C4-2B (cell line): ENCODE measurements at regions not wholly inside any gene's neighbourhood (a gene's known extent, or its start where the extent isn't known, plus 50 kb on each side); places are given as distances from the start of the nearest gene placed in this dataset.

Source experiments
- H3K27ac ChIP-seq: fragments of 450-650 bp; 2 replicates; pipeline ENCODE4 v1.5.1; 2017
- ZFX ChIP-seq: fragments of 450-650 bp; IDR thresholded peaks from 2 replicates; pipeline ENCODE4 v1.6.1; 2017
- TF ChIP-seq, protein P1 (sequence below): fragments of 450-650 bp; conservative IDR thresholded peaks from 2 replicates; pipeline ENCODE4 v1.5.1; 2017; ENCODE audit warnings: mild to moderate bottlenecking

DNA sequence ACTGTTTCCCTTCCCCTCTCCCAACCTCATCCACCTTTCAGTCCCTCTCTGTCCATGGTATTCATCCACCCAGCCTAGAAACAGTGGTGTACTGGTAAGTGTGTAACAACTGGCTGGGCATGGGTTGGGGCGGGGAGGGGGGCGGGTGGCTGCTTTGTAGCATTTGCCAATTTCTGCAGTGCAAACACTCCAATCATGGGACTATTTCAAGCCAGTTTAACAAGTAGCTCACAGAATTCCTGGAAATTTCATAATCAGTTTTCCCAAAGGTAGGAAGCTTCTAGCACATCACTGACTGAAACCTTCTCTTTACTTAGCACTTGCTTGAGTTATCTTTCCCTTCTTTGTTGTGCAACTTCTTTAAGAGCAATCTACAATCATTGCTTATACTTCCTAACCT is 100.8 kb upstream of the WASF3 start:
- TF ChIP-seq, protein P1, sequence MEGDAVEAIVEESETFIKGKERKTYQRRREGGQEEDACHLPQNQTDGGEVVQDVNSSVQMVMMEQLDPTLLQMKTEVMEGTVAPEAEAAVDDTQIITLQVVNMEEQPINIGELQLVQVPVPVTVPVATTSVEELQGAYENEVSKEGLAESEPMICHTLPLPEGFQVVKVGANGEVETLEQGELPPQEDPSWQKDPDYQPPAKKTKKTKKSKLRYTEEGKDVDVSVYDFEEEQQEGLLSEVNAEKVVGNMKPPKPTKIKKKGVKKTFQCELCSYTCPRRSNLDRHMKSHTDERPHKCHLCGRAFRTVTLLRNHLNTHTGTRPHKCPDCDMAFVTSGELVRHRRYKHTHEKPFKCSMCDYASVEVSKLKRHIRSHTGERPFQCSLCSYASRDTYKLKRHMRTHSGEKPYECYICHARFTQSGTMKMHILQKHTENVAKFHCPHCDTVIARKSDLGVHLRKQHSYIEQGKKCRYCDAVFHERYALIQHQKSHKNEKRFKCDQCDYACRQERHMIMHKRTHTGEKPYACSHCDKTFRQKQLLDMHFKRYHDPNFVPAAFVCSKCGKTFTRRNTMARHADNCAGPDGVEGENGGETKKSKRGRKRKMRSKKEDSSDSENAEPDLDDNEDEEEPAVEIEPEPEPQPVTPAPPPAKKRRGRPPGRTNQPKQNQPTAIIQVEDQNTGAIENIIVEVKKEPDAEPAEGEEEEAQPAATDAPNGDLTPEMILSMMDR, result no peak
- no peak for TF ChIP-seq ZFX
- no peak overlapping the region for H3K27ac ChIP-seq

DNA sequence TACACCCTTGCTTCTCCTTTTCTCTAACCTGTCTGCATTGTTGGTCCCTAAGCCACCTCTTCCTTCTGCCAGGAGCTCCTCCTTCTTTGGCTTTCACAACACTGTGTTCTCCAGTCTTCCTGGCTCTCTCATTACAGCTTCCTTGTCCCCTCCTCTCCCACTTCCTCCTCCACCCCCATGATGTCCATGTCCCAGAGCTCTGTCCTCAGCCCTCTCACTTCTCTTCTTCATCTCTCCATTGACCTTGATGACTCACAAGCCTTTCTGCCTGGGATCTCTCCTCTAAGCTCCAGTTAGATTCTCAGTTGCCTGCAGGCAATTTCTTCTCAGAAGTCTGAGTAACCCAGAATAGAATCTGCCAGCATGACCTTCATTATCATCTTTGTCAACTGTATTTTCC is 100.3 kb upstream of the WASF3 start:
- TF ChIP-seq ZFX, result 0 out of 2 replicates have a peak, but pooled peaks have one; percentile 12
- TF ChIP-seq, protein P1, result no peak
- H3K27ac ChIP-seq, result no peak overlapping the region

DNA sequence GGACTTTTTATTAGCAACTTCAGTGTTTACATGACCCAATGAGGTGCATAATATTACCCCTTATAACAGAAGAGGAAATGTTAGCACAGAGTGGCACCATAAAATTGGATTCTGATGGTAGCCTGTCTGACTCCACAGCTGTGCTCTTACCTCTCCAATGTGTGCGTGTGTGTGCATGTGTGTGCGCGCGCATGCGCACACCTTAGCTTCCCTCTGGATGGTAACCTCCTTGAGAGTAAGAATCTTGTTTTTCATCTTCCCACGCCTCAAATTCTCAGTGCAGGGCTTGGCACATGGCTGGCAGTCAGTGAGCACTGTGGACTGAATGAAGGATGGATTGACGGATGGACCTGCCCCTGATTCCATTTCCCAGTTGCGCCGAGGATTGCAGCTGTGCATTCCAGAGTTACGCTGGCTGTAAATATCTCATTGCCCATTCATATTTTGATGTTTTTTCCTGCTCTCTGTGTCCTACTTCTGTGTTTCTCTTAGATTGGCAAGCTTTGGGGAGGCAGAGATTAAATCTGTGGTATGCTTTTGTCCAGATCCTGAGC is 99.2 kb upstream of the WASF3 start:
- no peak overlapping the region for H3K27ac ChIP-seq
- no peak for TF ChIP-seq ZFX
- TF ChIP-seq, protein P1, result no peak

DNA sequence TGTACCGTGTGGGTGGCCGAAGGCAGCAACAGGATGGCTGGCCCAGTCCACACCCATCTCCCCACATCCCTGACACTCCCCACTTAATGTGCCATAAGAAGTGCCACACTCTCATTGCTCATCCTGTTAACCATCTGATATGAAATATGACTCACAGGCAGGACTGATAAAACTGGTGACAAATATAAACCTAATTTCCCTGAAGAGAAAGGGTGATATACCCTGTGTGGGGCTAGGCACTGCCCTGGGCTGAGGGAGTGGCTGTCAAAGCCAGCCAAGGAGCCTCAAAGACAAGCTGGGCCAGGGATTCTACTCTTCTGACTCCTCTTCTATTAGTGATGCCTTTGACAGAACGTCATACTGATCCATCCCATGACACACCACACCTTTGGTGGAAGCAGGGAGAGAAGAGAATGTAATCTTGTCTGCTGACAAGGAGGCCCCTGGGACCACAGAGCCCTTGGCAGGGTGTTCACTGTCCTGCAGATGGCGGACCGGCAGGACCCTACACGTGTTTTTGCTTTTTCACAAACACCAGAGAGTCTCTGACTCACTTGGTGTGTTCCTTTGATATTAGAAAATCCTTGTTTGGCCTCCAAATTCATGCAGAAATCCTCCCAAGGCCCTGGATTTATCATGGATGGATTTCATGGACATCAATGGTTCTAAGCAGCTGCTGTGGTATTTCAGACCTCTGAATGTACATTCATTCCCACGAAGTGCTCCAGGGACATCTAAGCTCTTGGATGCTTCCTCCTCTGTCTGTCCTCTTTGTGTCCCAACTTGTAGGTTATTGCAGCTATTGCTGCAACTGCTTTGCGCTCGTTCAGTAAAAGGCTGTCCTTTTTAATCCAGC is 98.0 kb upstream of the WASF3 start:
- no peak for TF ChIP-seq ZFX
- TF ChIP-seq, protein P1, result no peak
- H3K27ac ChIP-seq, result peak overlapping the region; percentile 42

DNA sequence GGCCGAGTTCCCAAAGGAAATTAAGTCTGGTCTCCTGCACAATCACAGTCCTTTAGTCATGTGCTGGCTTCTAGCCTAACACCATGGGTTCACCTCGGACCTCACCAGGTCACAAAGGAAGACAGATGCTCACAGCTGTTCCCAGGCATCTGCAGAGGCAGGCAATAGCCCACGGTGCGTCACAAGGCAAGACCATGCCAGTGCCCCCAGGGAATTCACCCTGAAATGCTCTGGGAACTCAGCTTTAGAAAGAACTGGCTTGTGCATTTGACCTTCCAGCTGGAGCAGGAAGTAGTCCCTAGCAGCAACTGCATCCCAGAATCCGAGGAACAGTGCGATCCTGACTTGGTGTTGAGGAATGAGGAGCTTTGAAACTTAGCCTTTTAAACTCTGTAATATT is 96.8 kb upstream of the WASF3 start:
- H3K27ac ChIP-seq, result no peak overlapping the region; the same call in 1 of the 2 replicates
- no peak for TF ChIP-seq ZFX
- TF ChIP-seq, protein P1, result no peak

DNA sequence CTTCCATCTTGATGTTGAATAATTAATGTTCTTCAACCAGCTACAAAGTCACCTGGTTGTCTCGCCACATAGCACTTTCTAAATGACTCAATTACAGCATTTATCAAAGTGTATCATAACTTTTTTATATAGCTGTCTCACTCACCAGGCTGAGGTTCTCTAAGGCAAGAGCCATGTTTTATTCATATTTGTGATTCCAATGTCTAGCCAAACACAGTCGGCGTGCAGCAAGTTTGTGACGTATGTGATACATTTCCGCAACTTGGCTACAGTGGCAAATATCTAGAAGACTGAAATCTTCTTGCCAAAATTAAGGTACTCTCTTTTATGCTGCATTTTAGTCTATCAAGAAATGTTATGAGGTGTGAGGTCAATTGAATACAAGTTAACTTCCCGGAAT is 94.2 kb upstream of the WASF3 start:
- H3K27ac ChIP-seq, result no peak overlapping the region
- TF ChIP-seq ZFX, result no peak
- TF ChIP-seq, protein P1, result no peak

DNA sequence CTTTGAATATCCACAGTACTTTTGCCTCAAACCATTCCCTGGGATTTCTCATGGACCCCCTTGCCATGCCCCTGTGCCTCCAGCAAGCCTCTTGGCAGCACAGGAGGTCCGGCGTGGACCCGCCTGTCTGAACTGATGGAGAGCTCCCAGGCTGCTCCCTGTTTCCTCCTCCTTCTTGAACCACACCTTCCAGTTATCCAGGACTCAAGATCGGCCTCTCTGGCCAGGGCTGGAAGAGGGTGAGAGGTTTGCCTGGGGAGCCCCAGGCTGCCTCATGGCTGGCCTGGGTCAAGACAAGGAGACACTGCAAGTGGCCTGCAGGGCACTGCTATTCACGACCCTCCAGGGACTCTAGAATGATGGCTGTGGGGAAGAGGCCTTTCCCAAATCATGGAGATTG is 93.6 kb upstream of the WASF3 start:
- no peak overlapping the region for H3K27ac ChIP-seq
- TF ChIP-seq, protein P1, result no peak
- no peak for TF ChIP-seq ZFX
